Smooth muscle cell of the brain vasculature (primary cell): ENCODE measurements at regions not wholly inside any gene's neighbourhood (a gene's known extent, or its start where the extent isn't known, plus 50 kb on each side); places are given as distances from the start of the nearest gene placed in this dataset.
A peak's percentile ranks its signal among the peaks of the same experiment; 100 is the strongest.

Source experiments
- DNase-seq: peaks from one replicate; pipeline ENCODE4 v3.0.0-alpha.2; 2012; ENCODE audit warnings: low read depth, low spot score

GRCh38 chr5:118687661-118688621 lies 300.4 kb downstream of the DTWD2 start:
- DNase-seq, result no peak

- no peak for DNase-seq
Measured at GRCh38 chr5:118687100-118687499, 301.2 kb downstream of the DTWD2 start.

- DNase-seq, result no peak
Measured at GRCh38 chr5:118681655-118682054, 306.7 kb downstream of the DTWD2 start.

GRCh38 chr5:118679264-118679940 lies 308.9 kb downstream of the DTWD2 start:
- no peak for DNase-seq

- DNase-seq, result no peak
Measured at GRCh38 chr5:118678746-118679145, 309.6 kb downstream of the DTWD2 start.

- no peak for DNase-seq
Measured at GRCh38 chr5:118675247-118675646, 313.1 kb downstream of the DTWD2 start.

GRCh38 chr5:118657576-118657975 lies 330.8 kb downstream of the DTWD2 start:
- no peak for DNase-seq

- DNase-seq, result no peak
Measured at GRCh38 chr5:118653872-118654271, 334.5 kb downstream of the DTWD2 start.

GRCh38 chr5:118653183-118653582 lies 335.2 kb downstream of the DTWD2 start:
- DNase-seq, result no peak

GRCh38 chr5:118651002-118651401 lies 337.3 kb downstream of the DTWD2 start:
- no peak for DNase-seq

- DNase-seq, result no peak
Measured at GRCh38 chr5:118647587-118647986, 340.8 kb downstream of the DTWD2 start.

GRCh38 chr5:118646917-118647316 lies 341.4 kb downstream of the DTWD2 start:
- no peak for DNase-seq

- DNase-seq, result no peak
Measured at GRCh38 chr5:118637947-118638670, 350.2 kb downstream of the DTWD2 start.

GRCh38 chr5:118628660-118629354 lies 359.5 kb downstream of the DTWD2 start:
- DNase-seq, result no peak

- DNase-seq, result no peak
Measured at GRCh38 chr5:118620233-118620632, 368.1 kb downstream of the DTWD2 start.

- DNase-seq, result no peak
Measured at GRCh38 chr5:118619823-118620222, 368.5 kb downstream of the DTWD2 start.

- no peak for DNase-seq
Measured at GRCh38 chr5:118616281-118616680, 372.1 kb downstream of the DTWD2 start.

- no peak for DNase-seq
Measured at GRCh38 chr5:118614731-118615456, 373.5 kb downstream of the DTWD2 start.

- peak; percentile 4 for DNase-seq
Measured at GRCh38 chr5:118611332-118611945, 376.9 kb downstream of the DTWD2 start.

GRCh38 chr5:118606940-118607339 lies 381.4 kb downstream of the DTWD2 start:
- no peak for DNase-seq
